Natural killer cell (primary cell): ENCODE measurements at regions not wholly inside any gene's neighbourhood (a gene's known extent, or its start where the extent isn't known, plus 50 kb on each side); places are given as distances from the start of the nearest gene placed in this dataset.

ENCODE experiments used
- ATAC-seq, 3 donors: fragments of 150-1000 bp in 2 of 3; fragments of 200-7000 bp in 1 of 3; cut with Tn5 transposase; 1 replicate in 1 of 3; 2 replicates in 2 of 3; pipeline ENCODE4 v1.10.0; 2021; ENCODE audit warnings: mild to moderate bottlenecking in 2 of 3, moderate library complexity in 2 of 3
- DNase-seq, 2 donors: peaks; one replicate each; pipeline versions ENCODE4 v3.0.0 to v3.0.0-alpha.2; 2013 to 2021; ENCODE audit warnings: mixed read lengths in 1 of 2
- H3K27ac ChIP-seq: one replicate; pipeline ENCODE4 v1.5.1; 2013; ENCODE audit warnings: mild to moderate bottlenecking, low read length
- H3K27me3 ChIP-seq: one replicate; pipeline ENCODE4 v1.6.1; 2013; ENCODE audit warnings: low read length; ENCODE audit not compliant: control insufficient read depth, insufficient read depth
- H3K36me3 ChIP-seq: one replicate; pipeline ENCODE4 v1.6.1; 2013; ENCODE audit warnings: low read length; ENCODE audit not compliant: control insufficient read depth, insufficient read depth
- H3K4me1 ChIP-seq: one replicate; pipeline ENCODE4 v1.6.1; 2013; ENCODE audit warnings: low read length; ENCODE audit not compliant: control insufficient read depth, insufficient read depth
- H3K4me3 ChIP-seq: one replicate; pipeline ENCODE4 v1.5.1; 2013; ENCODE audit warnings: low read length
- H3K9me3 ChIP-seq: one replicate; pipeline ENCODE4 v1.6.1; 2013; ENCODE audit warnings: low read length; ENCODE audit not compliant: control insufficient read depth, insufficient read depth
- H3K27ac Mint-ChIP-seq, 2 donors: one replicate each; pipeline ENCODE4 v1.8.0; 2022; ENCODE audit warnings: mild to moderate bottlenecking in 2 of 2, mixed read lengths in 2 of 2, moderate library complexity in 1 of 2
- H3K27me3 Mint-ChIP-seq, 2 donors: one replicate each; pipeline ENCODE4 v1.8.0; 2022; ENCODE audit warnings: low read depth in 2 of 2, mixed read lengths in 2 of 2
- H3K36me3 Mint-ChIP-seq: one replicate; pipeline ENCODE4 v1.8.0; 2022; ENCODE audit warnings: mixed read lengths
- H3K4me1 Mint-ChIP-seq, 2 donors: one replicate each; pipeline ENCODE4 v1.8.0; 2022; ENCODE audit warnings: mixed read lengths in 2 of 2
- H3K4me3 Mint-ChIP-seq: one replicate; pipeline ENCODE4 v1.8.0; 2022; ENCODE audit warnings: mild to moderate bottlenecking, moderate library complexity, mixed read lengths
- H3K9me3 Mint-ChIP-seq, 2 donors: one replicate each; pipeline ENCODE4 v1.8.0; 2022; ENCODE audit warnings: mixed read lengths in 2 of 2
- WGBS: methylation state at CpG from one replicate; pipeline ENCODE4 v1.1.7; 2013; ENCODE audit warnings: missing lambda C conversion rate; ENCODE audit not compliant: insufficient coverage; 5-methylcytosine and 5-hydroxymethylcytosine counted together
- intact Hi-C: fragments of 100-400 bp; cut with micrococcal nuclease; formaldehyde crosslinking; loops from one replicate; pipeline ENCODE4 v1.14.2; 2022
- TF ChIP-seq, protein P1 (sequence below): fragments of 200-600 bp; IDR thresholded peaks from one replicate; pipeline ENCODE4 v1.8.0; 2022; ENCODE audit warnings: antibody characterized with exemption

- Mint-ChIP-seq H3K27me3 (no peaks in the 10 kb centered on the region), H3K27ac (no peak overlapping the region), H3K4me1 (no peaks in the 10 kb centered on the region), H3K4me3 (no peak overlapping the region), H3K36me3 (no peaks in the 10 kb centered on the region), H3K9me3 (peaks cover 9 to 12% of the 10 kb centered on the region in 2 donors)
- DNase-seq (no peak), ATAC-seq (no peak)
- Histone ChIP-seq H3K36me3 (no peaks in the 10 kb centered on the region), H3K27me3 (no peaks in the 10 kb centered on the region), H3K27ac (no peak overlapping the region), H3K4me1 (no peaks in the 10 kb centered on the region), H3K4me3 (no peak overlapping the region), H3K9me3 (peaks cover 4% of the 10 kb centered on the region)
- intact Hi-C loops = no loop called here
- no CpG with 5 or more reads among the region's 3 CpGs for WGBS
- TF ChIP-seq, protein P1, sequence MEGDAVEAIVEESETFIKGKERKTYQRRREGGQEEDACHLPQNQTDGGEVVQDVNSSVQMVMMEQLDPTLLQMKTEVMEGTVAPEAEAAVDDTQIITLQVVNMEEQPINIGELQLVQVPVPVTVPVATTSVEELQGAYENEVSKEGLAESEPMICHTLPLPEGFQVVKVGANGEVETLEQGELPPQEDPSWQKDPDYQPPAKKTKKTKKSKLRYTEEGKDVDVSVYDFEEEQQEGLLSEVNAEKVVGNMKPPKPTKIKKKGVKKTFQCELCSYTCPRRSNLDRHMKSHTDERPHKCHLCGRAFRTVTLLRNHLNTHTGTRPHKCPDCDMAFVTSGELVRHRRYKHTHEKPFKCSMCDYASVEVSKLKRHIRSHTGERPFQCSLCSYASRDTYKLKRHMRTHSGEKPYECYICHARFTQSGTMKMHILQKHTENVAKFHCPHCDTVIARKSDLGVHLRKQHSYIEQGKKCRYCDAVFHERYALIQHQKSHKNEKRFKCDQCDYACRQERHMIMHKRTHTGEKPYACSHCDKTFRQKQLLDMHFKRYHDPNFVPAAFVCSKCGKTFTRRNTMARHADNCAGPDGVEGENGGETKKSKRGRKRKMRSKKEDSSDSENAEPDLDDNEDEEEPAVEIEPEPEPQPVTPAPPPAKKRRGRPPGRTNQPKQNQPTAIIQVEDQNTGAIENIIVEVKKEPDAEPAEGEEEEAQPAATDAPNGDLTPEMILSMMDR = no peak
Observed at GRCh38 chr9:80922544-80922943, 766.8 kb downstream of the TLE1 start.

DNA sequence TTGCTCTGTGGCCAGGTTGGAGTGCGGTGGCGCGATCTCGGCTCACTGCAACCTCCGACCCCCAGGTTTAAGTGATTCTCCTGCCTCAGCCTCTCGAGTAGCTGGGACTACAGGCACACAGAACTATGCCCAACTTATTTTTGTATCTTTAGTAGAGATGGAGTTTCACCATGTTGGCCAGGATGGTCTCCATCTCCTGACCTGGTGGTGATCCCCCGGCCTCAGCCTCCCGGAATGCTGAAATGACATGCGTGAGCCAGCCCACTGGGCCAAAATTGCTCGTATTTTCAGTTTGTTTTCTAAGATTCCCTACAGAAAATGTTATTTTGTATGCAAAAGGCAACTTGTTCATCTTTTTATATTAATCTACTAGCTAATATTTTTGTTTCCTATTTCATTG is 782.6 kb downstream of the TLE1 start:
- Histone ChIP-seq H3K27ac (no peak overlapping the region), H3K27me3 (no peaks in the 10 kb centered on the region), H3K4me3 (no peak overlapping the region), H3K9me3 (no peaks in the 10 kb centered on the region), H3K4me1 (no peaks in the 10 kb centered on the region), H3K36me3 (no peaks in the 10 kb centered on the region)
- no peaks in the 10 kb centered on the region for H3K27me3 Mint-ChIP-seq
- H3K4me3 Mint-ChIP-seq = no peak overlapping the region
- TF ChIP-seq, protein P1 = no peak
- no peak overlapping the region for H3K27ac Mint-ChIP-seq
- ATAC-seq (no peak), DNase-seq (no peak)
- H3K9me3 Mint-ChIP-seq = peaks cover 7 to 11% of the 10 kb centered on the region in 2 donors
- H3K36me3 Mint-ChIP-seq = no peaks in the 10 kb centered on the region
- no peaks in the 10 kb centered on the region for H3K4me1 Mint-ChIP-seq
- WGBS = 82% methylated on average over 10 of the region's 10 CpGs
- intact Hi-C loops = no loop called here

GRCh38 chr9:80899208-80899607 is 790.1 kb downstream of the TLE1 start:
- Mint-ChIP-seq H3K27me3 (no peaks in the 10 kb centered on the region), H3K4me3 (no peak overlapping the region), H3K9me3 (peaks cover 9% of the 10 kb centered on the region in 2 donors), H3K36me3 (peaks cover 10% of the 10 kb centered on the region), H3K4me1 (no peaks in the 10 kb centered on the region), H3K27ac (no peak overlapping the region)
- Histone ChIP-seq H3K36me3 (no peaks in the 10 kb centered on the region), H3K9me3 (no peaks in the 10 kb centered on the region), H3K27ac (no peak overlapping the region), H3K4me1 (no peaks in the 10 kb centered on the region), H3K4me3 (no peak overlapping the region), H3K27me3 (no peaks in the 10 kb centered on the region)
- intact Hi-C loops = no loop called here
- ATAC-seq (no peak), DNase-seq (no peak)
- TF ChIP-seq, protein P1 = no peak

DNA sequence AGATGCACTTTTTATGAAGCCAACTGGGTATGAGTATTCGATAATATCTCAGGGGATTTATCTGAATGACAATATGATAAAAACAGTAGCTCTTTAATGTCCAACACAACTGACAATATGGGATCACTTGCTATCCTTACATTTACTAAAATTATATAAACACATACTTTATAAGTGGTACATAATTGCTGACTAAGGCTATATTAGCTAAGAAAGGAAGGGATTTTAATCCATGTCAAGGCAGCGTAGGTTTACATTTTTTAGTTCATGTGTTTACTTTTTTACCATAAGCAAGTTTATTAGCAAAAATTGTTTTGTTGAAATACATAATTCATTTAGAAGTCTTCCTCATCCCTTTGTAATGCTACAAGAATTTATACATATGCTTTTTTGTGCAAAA is 796.2 kb downstream of the TLE1 start:
- Mint-ChIP-seq H3K9me3 (peaks cover 7 to 9% of the 10 kb centered on the region in 2 donors), H3K4me3 (no peak overlapping the region), H3K4me1 (no peaks in the 10 kb centered on the region), H3K36me3 (peaks cover 10% of the 10 kb centered on the region), H3K27ac (no peak overlapping the region), H3K27me3 (no peaks in the 10 kb centered on the region)
- DNase-seq (no peak), ATAC-seq (no peak)
- no CpG with 5 or more reads among the region's 2 CpGs for WGBS
- intact Hi-C loops = no loop called here
- Histone ChIP-seq H3K27me3 (no peaks in the 10 kb centered on the region), H3K27ac (no peak overlapping the region), H3K9me3 (no peaks in the 10 kb centered on the region), H3K36me3 (no peaks in the 10 kb centered on the region), H3K4me3 (no peak overlapping the region), H3K4me1 (no peaks in the 10 kb centered on the region)
- TF ChIP-seq, protein P1 = no peak
